Vagina (tissue), 2 donors: ENCODE measurements at regions not wholly inside any gene's neighbourhood (a gene's known extent, or its start where the extent isn't known, plus 50 kb on each side); places are given as distances from the start of the nearest gene placed in this dataset.

Experiments
- CTCF ChIP-seq, 3 experiments: fragments of 450-650 bp in 2 of 3; fragments of 200-600 bp in 1 of 3; sonication (generic) in 1 of 3; IDR thresholded peaks; one replicate each; pipeline ENCODE4 v1.5.1; 2017 to 2019; ENCODE audit warnings: antibody characterized with exemption in 3 of 3, mild to moderate bottlenecking in 2 of 3, moderate library complexity in 2 of 3
- POLR2A ChIP-seq, 2 donors: fragments of 450-650 bp; IDR thresholded peaks; one replicate each; pipeline ENCODE4 v1.6.1; 2017; ENCODE audit warnings: antibody characterized with exemption in 2 of 2, mild to moderate bottlenecking in 2 of 2, moderate library complexity in 2 of 2
- POLR2AphosphoS5 ChIP-seq, 2 donors: sonication (generic); formaldehyde crosslinking; IDR thresholded peaks; one replicate each; pipeline ENCODE4 v1.9.0; 2017; ENCODE audit warnings: antibody characterized with exemption in 2 of 2, mild to moderate bottlenecking in 2 of 2, low read depth in 1 of 2; ENCODE audit not compliant: insufficient read depth in 1 of 2

DNA sequence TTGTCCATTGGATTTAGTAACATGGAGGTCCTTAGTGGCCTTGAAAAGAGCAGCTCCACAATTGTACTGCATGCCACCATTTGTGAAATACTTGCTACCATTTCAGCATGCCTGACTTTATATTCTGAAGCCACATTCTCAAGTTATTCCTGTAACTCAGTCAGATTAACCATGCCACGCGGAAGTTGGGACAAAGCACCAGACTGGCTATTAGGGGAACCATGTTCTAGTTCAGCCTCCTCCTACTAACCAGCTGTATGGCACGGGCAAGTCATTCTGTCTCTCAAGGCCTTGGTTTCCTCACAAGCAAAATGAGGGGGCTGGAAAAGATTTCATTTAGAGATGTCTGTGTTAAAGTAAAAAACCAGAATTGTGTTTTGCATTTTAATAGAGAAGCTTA, 418.0 kb downstream of the PLK2 start:
- TF ChIP-seq POLR2A (IDR thresholded peaks at IDR 0.05) (no peak), CTCF (IDR thresholded peaks at IDR 0.05) (no peak), POLR2AphosphoS5 (IDR thresholded peaks at IDR 0.05; ENCODE audit: insufficient read depth in 1 of 2, low read depth in 1 of 2) (no peak)
